HG02610 (cell line): ENCODE measurements at regions not wholly inside any gene's neighbourhood (a gene's known extent, or its start where the extent isn't known, plus 50 kb on each side); places are given as distances from the start of the nearest gene placed in this dataset.
"Not testable (repeated sequence)": the region's sequence is repeated elsewhere in the genome, so short reads cannot be mapped to it uniquely, and the experiment has no call there.

ENCODE experiments used
- ATAC-seq: cut with Tn5 transposase; IDR thresholded peaks from one replicate; pipeline ENCODE4 v1.9.1; 2021; ENCODE audit warnings: mild to moderate bottlenecking, moderate library complexity; ENCODE audit not compliant: unreplicated experiment

DNA sequence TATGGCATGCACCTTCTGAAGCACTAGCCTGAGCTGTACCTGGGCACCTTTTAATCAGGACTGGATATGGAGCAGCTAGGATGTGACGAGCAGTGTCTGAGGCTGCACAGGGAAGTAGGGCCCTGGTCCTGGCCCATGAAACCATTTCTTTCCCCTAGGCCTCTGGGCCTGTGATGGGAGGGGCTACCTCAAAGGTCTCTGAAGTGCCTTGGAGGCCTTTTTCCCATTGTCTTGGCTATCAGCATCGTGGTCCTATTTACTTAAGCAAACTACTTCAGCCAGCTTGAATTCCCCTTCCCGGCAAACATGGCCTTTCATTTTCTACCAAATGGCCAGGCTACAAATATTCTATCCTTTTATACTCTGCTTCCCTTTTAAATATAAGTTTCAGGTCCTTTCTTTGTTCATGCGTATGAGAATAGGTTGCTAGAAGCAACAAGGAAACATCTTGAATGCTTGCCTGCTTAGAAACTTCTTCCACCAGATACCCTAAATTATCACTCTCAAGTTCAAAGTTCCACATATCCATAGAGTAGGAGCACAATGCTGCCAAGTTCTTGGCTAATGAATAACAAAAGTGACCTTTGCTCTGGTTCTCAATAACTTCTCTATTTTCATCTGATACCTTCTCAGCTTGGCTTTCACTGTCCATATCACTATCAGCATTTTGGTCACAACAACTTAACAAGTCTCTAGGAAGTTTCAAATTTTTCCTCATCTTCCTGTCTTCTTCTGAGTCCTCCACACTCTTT lies 673.1 kb downstream of the HTR1B start:
- ATAC-seq = no peak

DNA sequence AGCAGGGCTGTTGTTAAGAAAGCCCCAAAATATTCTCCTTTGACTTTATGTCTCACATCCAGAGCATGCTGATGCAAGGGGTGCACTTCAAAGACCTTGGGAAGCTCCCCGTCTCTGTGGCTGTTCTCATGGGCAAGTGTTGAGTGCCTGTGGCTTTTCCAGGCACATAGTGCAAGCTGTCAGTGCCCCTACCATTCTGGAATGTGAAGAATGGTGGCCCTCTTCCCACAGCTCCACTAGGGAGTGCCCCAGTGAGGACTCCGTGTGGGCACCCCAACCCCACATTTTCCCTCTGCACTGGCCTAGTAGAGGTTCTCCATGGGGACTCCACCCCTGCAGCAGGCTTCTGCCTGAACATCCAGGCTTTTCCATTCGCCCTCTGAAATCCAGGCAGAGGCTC lies 673.7 kb downstream of the HTR1B start:
- no peak for ATAC-seq

DNA sequence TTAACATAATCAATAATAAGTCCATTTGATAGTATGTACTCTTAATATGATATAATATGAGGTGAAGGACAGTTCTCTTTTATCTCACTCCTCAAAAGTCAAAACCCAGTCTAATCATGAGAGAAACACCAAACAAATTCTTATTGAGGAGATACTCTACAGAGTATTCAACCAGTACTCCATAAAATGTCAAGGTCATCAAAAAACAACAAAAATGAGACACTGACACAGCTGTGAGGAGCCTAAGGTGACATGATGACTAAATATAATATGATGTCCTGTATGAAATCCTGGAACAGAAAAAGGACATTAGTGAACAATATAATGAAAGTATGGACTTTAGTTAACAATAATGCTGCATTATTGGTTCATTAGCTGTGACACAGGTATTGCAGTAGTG lies 675.1 kb downstream of the HTR1B start:
- no peak for ATAC-seq

DNA sequence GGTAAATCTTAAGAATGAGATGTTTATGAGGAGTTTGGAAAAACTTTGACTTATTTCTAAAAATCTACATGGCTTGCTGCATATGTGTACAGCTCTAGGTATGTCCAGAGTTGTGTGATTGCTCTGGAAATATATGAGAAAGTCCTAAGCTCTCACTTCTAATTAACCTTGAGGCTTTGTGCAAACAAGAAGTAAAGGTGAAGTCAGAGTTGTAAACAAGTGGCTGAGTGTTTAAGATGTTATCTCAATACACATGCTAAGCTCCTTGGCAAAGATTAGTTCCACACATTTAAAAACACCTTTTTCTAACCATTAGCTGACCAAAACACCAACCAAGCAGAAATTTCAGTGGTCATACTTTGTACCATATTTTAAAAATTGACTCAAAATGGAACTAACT lies 684.2 kb downstream of the HTR1B start:
- no peak for ATAC-seq

DNA sequence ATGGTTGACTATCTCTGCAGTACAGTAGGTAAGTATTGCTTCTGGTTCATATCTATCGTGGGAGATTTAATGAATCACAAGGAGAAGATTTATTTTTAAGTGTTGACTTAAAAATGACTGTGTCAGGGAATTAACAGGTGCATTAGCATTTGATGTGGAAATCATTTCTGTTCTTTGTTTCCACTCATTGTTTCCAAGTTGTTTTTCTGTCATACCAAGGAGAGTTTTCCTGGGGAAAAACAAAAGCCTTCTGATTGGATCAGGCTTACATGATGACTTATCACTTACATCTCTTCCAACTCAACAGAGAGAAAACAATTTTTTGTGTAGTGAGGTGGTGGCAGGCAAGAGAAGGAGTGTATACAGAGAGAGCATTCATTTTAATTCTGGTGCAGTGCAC lies 686.4 kb downstream of the HTR1B start:
- ATAC-seq = no peak

DNA sequence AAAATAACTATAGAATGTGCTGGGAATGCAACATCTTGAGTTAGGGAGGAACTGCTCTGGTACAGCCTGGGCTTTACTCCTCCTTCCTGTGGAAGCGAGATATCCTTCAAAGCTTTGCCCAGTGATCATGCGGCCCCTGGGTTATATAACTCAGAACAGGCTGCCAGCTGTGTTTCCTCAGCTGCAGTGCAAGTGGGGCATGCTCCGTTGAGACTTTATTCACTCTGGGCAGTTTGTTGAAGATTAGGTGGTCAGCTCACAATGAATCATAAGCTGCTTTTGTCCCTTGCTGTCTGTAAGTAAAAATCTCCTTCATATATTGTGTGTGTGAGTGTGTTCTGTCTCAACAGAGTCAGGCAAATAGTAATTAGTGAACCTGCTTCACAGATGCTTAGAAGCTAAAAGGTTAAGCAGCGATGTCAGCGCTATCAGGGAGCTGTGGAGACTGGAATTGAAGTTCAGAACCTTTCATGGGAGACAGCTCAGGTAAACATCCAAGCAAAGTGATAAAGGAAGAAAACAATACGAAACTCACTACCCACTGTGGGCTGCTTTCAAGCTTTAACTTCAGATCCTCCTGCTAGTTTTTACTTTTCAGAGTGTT lies 688.4 kb downstream of the HTR1B start:
- ATAC-seq = no peak

DNA sequence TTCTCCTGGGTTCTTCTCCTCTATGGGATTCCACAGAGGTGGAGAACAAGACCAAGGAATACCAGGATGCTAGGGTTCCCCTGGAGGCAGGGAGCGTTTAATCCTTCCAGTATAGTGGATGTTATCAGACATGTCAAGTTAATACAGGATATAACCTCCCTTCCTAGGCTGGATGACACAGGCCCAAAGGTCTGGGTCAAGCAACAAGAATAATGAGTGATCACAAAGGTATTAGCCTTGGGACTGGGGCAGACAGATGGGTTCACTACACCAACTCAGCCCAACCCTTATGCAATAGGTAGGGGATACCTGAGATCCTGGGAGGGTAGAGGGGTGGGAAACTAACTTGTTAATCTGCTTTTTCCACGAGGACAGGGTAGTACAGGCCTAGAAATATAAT lies 690.3 kb downstream of the HTR1B start:
- ATAC-seq = no peak

DNA sequence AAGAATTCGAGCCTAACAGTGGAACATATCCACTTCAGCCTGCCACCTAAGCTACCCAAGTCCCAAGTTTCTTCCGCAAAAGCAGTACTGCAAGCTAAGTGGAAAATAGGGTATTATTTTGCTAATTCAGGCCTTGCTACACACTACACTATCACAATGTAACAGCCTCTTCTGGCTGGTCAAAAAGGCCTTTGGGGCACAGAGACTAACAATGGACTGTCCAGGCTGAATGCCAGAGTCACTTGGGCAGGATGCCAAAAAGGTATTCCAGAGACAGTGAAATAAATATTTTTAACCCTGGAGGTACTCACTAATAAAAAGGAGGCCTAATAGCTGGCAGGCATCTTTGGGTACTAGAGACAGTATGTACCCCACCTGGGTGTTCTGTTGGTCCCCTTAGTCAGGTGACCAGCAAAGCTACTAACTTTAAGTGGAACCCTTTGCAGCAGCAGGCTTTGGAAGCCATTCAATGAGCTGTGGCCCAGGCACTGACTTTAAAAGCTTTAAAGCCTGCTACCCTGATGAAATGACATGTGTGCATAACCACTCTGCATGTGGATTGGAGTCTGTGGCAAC lies 692.1 kb downstream of the HTR1B start:
- ATAC-seq = no peak

DNA sequence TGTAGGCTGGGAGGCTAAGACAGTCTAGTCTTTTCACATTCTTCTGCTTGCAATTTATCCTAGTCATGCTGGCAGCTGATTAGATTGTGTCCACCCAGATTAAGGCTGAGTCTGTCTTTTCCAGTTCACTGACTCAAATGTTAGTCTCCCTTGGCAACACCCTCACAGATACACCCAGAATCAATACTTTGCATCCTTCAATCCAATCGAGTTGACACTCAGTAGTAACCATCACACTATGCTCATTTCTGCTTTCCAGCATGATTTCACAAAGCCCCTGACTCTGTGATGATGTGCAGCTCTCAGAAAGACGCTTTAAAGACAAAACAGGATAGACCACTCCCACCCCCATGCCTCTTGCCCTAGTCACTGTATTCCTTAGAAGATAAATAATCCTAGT lies 693.0 kb downstream of the HTR1B start:
- no peak for ATAC-seq

DNA sequence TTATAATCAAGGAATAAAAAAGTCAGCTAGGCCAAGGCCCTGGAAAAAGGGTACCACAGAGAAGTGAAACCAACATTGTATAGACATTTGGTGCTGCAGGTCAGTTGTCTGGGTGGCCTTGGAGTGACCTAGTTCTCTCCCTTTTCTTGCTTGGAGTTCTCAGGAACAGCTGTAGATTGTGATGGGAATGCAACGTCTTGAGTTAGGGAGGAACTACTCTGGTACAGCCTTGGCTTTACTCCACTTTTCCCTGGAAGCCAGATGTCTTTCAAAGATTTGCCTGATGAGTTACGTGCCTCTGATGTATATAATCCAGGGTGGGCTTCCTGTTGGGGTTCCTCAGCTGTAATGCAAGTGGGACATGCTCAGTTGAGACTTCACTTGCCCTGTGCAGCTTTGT lies 694.7 kb downstream of the HTR1B start:
- ATAC-seq = no peak

DNA sequence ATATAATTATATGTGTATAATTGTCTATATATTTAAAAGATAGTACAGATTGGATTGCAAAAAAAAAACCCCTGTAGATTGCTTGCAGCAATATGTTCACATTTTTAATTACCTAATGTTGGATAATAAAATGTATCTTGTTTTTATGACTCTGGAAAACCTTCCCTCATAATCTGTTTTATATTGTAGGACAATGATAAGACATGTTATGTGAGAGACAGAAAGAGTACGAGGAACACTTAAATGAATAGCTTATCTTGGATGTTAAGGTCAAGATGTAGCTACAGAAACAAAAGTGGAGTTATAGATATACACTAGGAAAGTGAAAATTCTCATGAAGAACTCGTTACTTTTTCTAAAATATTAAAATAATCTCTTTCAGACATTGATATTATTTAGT lies 691.6 kb upstream of the IMPG1 start:
- ATAC-seq = no peak

DNA sequence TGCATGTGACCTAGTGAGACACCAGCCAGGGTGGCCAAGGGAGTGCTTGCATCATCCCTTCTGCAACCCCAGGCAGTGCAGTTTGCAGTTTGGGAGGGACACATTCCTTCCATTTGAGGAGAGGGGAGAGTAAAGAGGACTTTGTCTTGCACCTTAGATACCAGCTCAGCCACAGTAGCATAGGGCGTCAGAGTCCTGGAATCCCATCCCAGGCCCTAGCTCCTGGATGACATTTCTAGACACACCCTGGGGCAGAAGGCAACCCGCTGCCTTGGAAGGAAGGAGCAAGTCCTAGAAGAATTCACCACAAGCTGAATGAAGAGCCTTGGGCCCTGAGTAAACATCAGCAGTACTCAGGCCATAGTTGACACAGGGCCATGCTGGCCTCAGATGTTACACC lies 680.4 kb upstream of the IMPG1 start:
- no peak for ATAC-seq

DNA sequence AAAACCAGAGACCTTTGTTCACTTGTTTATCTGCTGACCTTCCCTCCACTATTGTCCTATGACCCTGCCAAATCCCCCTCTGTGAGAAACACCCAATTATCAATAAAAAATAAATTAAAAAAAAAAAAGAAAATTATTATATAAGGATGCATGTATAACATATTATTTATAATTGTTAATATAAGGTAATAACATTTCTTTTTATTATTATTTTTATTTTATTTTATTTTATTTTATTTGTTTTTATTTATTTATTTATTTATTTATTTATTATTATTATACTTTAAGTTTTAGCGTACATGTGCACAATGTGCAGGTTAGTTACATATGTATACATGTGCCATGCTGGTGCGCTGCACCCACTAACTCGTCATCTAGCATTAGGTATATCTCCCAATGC lies 672.9 kb upstream of the IMPG1 start:
- not testable (repeated sequence) for ATAC-seq

DNA sequence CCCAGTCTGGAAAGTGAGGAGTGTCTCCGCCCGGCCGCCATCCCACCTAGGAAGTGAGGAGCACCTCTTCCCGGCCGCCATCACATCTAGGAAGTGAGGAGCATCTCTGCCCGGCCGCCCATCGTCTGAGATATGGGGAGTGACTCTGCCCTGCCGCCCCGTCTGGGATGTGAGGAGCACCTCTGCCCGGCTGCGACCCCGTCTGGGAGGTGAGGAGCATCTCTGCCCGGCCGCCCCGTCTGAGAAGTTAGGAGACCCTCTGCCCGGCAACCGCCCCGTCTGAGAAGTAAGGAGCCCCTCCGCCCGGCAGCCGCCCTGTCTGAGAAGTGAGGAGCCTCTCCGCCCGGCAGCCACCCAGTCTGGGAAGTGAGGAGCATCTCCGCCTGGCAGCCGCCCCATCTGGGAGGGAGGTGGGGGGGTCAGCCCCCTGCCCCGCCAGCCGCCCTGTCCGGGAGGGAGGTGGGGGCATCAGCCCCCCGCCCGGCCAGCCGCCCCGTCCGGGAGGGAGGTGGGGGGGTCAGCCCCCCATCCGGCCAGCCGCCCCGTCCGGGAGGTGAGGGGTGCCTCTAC lies 671.8 kb upstream of the IMPG1 start:
- ATAC-seq = not testable (repeated sequence)

DNA sequence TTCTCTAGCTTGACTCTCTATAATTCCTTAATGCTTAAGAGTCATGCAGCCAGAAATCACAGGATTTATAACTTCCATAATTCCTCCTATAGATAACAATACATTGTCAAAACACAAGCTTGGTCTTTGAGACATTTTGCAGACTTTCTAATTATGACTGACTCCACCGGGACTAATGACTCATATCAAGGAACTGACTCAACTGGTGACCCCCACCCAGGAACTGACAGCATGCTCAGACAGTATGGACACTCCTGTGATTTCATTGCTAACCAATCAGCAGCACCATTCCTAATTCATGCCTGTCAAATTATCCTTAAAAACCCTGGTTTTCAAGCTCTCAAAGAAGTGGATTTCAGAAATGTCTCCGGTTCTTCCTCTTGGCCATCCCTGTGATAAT lies 670.5 kb upstream of the IMPG1 start:
- ATAC-seq = no peak

DNA sequence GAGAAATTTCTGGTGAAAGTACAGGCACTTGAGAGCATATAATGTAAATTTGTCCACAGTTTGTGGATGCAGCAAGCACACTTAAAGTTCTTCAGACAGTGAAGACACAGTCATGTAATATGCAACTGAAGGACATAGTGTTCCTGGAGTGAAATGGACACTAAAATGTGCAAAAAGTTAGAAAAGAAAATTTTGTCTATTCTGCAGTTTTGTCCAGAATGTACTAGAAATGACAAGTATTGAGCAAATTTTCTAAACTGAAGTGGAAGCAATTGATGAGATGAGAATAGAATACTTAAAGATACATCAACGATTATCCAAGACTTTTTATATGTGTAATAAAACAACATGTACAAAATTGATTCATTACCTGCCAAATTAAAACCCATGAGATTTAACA lies 647.0 kb upstream of the IMPG1 start:
- no peak for ATAC-seq

DNA sequence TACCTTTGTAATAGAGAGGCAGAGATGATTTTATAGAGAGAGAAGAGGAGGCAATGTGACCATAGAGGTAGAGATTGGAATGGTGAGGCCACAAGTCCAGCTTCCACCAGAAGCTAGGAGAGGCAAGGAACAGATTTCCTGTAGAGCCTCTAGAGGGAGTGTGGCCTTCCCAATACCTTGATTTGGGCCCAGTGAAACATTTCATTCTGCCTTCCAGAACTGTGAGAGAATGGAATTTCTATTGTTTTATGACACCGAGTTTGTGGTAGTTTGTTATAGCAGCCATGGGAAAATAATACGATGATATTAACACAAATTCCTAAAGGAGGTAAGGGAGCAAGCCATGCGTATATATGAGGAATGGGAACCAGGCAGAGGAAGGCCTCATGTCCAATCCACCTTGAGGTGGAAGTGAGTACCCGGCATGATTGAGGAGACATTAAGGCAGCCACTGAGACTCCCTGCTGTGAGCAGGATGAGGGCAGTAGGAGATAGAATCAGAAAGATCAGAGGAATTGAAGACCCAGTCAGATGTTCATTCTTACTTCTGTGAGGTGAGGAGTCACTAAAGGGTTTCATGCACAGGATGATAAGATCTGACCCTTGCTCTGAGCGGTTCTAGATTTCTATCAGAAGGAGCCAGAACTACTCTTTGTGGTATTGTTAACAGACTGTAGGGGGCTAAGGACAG lies 636.3 kb upstream of the IMPG1 start:
- ATAC-seq = no peak

DNA sequence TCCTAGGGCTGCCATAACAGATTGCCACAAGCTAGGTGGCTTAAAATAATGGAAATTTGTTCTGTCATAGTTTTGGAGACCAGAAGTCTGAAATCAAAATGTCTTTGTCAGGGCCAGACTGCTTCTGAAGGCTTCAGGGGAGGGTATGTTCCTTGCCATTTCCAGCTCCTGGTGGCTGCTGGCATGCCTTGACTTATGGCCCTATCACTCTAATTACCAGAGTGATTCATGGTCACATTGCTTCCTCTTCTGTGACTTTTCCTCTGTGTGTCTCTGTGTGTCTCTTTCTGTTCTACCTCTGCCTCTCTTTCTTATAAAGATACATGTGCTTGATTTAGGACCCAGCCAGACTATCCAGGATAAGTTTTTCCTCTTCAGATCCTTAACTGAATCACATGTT lies 635.2 kb upstream of the IMPG1 start:
- no peak for ATAC-seq

DNA sequence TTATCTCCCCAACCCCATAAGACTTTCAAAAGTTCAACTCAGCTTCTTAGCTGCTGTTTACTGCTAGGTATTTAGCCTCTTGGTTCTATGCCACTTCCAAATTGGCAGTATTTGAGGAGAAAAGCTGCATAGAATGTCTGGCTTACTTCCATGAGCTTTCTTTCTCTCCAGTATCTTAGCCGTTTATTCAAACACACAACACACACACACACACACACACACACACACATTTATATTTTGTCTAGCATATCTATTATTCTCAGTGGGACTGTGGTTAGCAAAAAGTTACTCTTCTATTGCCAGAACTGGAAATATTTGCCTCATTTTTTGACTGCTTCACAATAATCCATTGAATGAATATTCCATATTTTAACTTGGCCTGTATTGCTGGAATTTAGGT lies 634.2 kb upstream of the IMPG1 start:
- no peak for ATAC-seq

DNA sequence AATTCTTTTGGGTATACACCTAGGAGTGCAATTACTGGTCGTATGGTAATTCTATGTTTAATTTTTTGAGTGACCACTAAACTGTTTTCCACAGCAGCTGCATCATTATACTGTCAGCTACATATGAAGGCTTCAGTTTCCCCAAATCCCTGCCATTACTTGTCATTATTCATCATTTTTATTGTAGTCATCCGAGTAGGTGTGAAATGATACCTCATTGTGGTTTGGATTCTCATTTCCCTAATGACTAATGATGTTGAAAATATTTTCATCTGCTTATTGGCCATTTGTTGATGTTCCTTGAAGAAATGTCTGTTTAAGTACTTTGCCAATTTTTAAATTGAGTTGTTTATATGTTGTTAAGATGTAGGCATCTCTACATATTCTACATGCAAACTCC lies 633.6 kb upstream of the IMPG1 start:
- no peak for ATAC-seq

DNA sequence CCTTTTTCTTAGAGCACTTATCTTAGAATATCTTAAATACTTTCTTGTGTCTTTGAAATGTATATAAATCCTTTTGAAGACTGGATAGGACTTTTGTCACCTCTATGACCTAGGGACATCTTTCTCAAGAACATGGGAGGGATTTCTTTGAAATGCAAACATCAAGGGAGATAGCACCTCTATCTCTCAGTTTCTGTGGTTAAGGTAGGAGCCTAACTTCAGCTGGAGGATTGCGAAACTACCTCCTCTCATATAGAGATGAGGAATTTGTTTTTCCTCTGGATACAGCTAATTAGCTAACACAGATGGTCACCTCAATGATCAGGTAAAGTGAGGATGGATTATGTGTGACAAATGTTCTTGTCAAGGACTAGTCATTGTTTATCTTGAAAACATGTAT lies 631.3 kb upstream of the IMPG1 start:
- no peak for ATAC-seq

DNA sequence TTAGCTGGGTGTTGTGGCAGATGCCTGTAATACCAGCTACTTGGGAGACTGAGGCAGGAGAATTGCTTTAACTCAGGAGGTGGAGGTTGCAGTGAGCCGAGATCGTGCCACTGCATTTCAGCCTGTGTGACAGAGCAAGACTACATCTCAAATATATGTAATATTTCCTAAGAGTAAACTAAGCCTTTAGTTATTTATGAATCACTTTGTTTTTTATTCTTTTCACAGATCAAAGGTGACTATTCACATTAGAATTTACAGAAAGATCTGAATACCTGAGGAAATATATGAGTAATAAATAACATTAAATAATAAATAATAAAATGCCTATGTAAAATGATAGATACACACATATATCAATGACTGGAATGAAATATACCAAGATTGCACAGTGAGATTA lies 630.8 kb upstream of the IMPG1 start:
- ATAC-seq = no peak
